ENCODE measurements at regions not wholly inside any gene's neighbourhood (a gene's known extent, or its start where the extent isn't known, plus 50 kb on each side); places are given as distances from the start of the nearest gene placed in this dataset.

GRCh38 chr3:163045945-163046344 lies 1549.3 kb downstream of the OTOL1 start:
- ATAC-seq, result no peak

GRCh38 chr3:163048881-163049280 lies 1552.3 kb downstream of the OTOL1 start:
- no peak for ATAC-seq

- no peak for ATAC-seq
These were observed 1560.4 kb downstream of the OTOL1 start for GRCh38 chr3:163056874-163057497.

- no peak for ATAC-seq
These were observed 1561.6 kb downstream of the OTOL1 start for GRCh38 chr3:163058031-163058854.

GRCh38 chr3:163071713-163072112 lies 1575.1 kb downstream of the OTOL1 start:
- no peak for ATAC-seq
